ENCODE measurements at regions not wholly inside any gene's neighbourhood (a gene's known extent, or its start where the extent isn't known, plus 50 kb on each side); places are given as distances from the start of the nearest gene placed in this dataset.

DNA sequence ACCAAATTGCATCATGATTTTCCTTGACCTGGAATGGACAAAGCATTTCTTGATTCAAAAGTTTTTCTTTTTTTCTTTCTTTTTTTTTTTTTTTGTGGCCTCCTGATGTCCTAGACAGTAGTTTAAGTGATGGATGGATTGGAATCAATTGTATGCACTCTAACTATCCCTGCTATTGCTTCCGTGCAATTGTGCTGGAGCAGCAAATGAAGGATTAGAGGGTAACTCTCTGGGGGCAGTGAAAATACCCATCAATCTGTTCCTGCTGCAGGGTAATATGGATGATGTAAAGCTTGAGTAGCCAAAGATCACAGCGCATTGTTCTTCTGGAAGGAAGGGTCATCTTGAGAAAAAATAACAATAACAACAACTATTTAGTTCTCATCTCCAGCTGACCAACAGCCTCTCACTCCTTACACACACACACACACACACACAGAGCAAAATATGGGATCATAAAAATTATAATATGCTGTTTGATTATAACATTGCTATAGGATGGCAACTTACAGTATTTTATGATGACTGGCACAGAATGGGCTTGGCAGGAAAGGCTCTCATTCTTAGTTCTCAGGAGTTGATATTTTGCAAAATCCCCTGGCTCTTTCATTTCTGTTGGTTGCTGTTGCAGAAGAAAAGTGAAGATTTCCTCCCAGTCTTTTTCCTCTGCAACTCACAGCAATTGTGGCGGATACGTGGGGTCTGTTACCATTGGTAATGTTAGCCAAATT lies 160.9 kb upstream of the DMAC1 start:
- no peak for DNase-seq
- peaks cover 7 to 12% of the 10 kb centered on the region in 2 donors for H3K4me1 ChIP-seq (ENCODE audit: control insufficient read depth in 1 of 2, insufficient read depth in 2 of 2, low read length in 2 of 2)
- TF ChIP-seq, protein P1, sequence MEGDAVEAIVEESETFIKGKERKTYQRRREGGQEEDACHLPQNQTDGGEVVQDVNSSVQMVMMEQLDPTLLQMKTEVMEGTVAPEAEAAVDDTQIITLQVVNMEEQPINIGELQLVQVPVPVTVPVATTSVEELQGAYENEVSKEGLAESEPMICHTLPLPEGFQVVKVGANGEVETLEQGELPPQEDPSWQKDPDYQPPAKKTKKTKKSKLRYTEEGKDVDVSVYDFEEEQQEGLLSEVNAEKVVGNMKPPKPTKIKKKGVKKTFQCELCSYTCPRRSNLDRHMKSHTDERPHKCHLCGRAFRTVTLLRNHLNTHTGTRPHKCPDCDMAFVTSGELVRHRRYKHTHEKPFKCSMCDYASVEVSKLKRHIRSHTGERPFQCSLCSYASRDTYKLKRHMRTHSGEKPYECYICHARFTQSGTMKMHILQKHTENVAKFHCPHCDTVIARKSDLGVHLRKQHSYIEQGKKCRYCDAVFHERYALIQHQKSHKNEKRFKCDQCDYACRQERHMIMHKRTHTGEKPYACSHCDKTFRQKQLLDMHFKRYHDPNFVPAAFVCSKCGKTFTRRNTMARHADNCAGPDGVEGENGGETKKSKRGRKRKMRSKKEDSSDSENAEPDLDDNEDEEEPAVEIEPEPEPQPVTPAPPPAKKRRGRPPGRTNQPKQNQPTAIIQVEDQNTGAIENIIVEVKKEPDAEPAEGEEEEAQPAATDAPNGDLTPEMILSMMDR (IDR thresholded peaks at IDR 0.05): no peak
- H3K27ac ChIP-seq (ENCODE audit: low read depth in 1 of 2, low read length in 2 of 2): no peak overlapping the region
- H3K79me2 ChIP-seq (ENCODE audit: insufficient read depth, low read length): no peaks in the 10 kb centered on the region
- no peaks in the 10 kb centered on the region for H3K36me3 Mint-ChIP-seq
- peaks cover 21% of the 10 kb centered on the region for H3K4me1 Mint-ChIP-seq
- no CpG with 5 or more reads among the region's 4 CpGs for WGBS (ENCODE audit: insufficient coverage)
- H3K9me3 Mint-ChIP-seq: peaks cover 0 to 1% (median 0%) of the 10 kb centered on the region in 7 donors
- intact Hi-C loops (cut with micrococcal nuclease): no loop called here
- no peak overlapping the region for H3K4me2 ChIP-seq (replicated peaks; ENCODE audit: extremely low read depth, low read length, poor library complexity, severe bottlenecking)
- H3K27me3 Mint-ChIP-seq (ENCODE audit: low read depth in 3 of 3): no peaks in the 10 kb centered on the region
- H3K36me3 ChIP-seq (replicated peaks in 1 of 2; ENCODE audit: control insufficient read depth in 1 of 2, insufficient read depth in 2 of 2, low read length in 2 of 2): no peaks in the 10 kb centered on the region
- no peak overlapping the region for H3K9ac ChIP-seq (ENCODE audit: insufficient read depth, low read length, poor library complexity, severe bottlenecking)
- no peak overlapping the region for H2AFZ ChIP-seq (ENCODE audit: insufficient read depth, low read depth, low read length, poor library complexity, severe bottlenecking)
- H3K27me3 ChIP-seq (ENCODE audit: control insufficient read depth in 2 of 2, insufficient read depth in 2 of 2, low read length in 2 of 2): no peaks in the 10 kb centered on the region
- no peak overlapping the region for H3K4me3 ChIP-seq (replicated peaks in 1 of 3; ENCODE audit: low read depth in 2 of 3, low read length in 3 of 3)
- H3K4me3 Mint-ChIP-seq: no peak overlapping the region
- H3K27ac Mint-ChIP-seq: no peak overlapping the region
- H3K9me3 ChIP-seq (replicated peaks in 1 of 2; ENCODE audit: control insufficient read depth in 1 of 2, insufficient read depth in 1 of 2, low read length in 2 of 2): no peaks in the 10 kb centered on the region
- H4K20me1 ChIP-seq (ENCODE audit: insufficient read depth, low read length): no peaks in the 10 kb centered on the region

DNA sequence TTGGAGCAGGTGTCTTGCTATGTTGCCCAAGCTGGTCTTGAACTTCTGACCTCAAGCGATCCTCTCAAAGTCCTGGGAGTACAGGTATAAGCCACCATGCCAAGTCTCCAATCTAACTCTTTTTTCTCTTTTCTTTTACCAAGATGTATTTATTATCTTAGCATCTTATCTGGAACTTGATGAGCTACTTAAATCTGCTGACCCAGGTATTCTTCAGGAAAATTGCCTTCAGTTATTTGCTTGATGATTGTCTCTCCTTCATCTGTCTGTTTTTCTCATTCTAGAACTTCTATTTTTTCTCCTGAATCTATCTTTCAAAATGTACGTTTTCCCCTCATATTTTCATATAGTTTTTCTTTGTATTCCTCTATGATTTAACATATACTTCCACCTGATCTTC lies 158.2 kb upstream of the DMAC1 start:
- no peaks in the 10 kb centered on the region for H3K27me3 ChIP-seq (ENCODE audit: control insufficient read depth in 2 of 2, insufficient read depth in 2 of 2, low read length in 2 of 2)
- H3K4me1 ChIP-seq (ENCODE audit: control insufficient read depth in 1 of 2, insufficient read depth in 2 of 2, low read length in 2 of 2): peaks cover 1 to 2% of the 10 kb centered on the region in 2 donors
- no peak overlapping the region for H2AFZ ChIP-seq (ENCODE audit: insufficient read depth, low read depth, low read length, poor library complexity, severe bottlenecking)
- no peaks in the 10 kb centered on the region for H3K27me3 Mint-ChIP-seq (ENCODE audit: low read depth in 3 of 3)
- no peak overlapping the region for H3K27ac ChIP-seq (ENCODE audit: low read depth in 1 of 2, low read length in 2 of 2)
- H3K36me3 ChIP-seq (replicated peaks in 1 of 2; ENCODE audit: control insufficient read depth in 1 of 2, insufficient read depth in 2 of 2, low read length in 2 of 2): no peaks in the 10 kb centered on the region
- H3K27ac Mint-ChIP-seq: no peak overlapping the region
- no peak for DNase-seq
- H3K9me3 ChIP-seq (replicated peaks in 1 of 2; ENCODE audit: control insufficient read depth in 1 of 2, insufficient read depth in 1 of 2, low read length in 2 of 2): no peaks in the 10 kb centered on the region
- WGBS (ENCODE audit: insufficient coverage): no CpG with 5 or more reads among the region's 2 CpGs
- peaks cover 0 to 1% (median 0%) of the 10 kb centered on the region in 7 donors for H3K9me3 Mint-ChIP-seq
- intact Hi-C loops (cut with micrococcal nuclease): no loop called here
- H3K36me3 Mint-ChIP-seq: no peaks in the 10 kb centered on the region
- TF ChIP-seq, protein P1 (IDR thresholded peaks at IDR 0.05): no peak
- H3K4me3 ChIP-seq (replicated peaks in 1 of 3; ENCODE audit: low read depth in 2 of 3, low read length in 3 of 3): no peak overlapping the region
- H4K20me1 ChIP-seq (ENCODE audit: insufficient read depth, low read length): no peaks in the 10 kb centered on the region
- H3K4me1 Mint-ChIP-seq: peaks cover 6% of the 10 kb centered on the region
- H3K4me3 Mint-ChIP-seq: no peak overlapping the region
- H3K4me2 ChIP-seq (replicated peaks; ENCODE audit: extremely low read depth, low read length, poor library complexity, severe bottlenecking): no peak overlapping the region
- H3K79me2 ChIP-seq (ENCODE audit: insufficient read depth, low read length): no peaks in the 10 kb centered on the region
- no peak overlapping the region for H3K9ac ChIP-seq (ENCODE audit: insufficient read depth, low read length, poor library complexity, severe bottlenecking)
